HG02642 (cell line): ENCODE measurements at regions not wholly inside any gene's neighbourhood (a gene's known extent, or its start where the extent isn't known, plus 50 kb on each side); places are given as distances from the start of the nearest gene placed in this dataset.
"Not testable (repeated sequence)": the region's sequence is repeated elsewhere in the genome, so short reads cannot be mapped to it uniquely, and the experiment has no call there.

Experiments
- ATAC-seq: cut with Tn5 transposase; IDR thresholded peaks from one replicate; pipeline ENCODE4 v1.9.1; 2021; ENCODE audit warnings: mild to moderate bottlenecking; ENCODE audit not compliant: unreplicated experiment, poor library complexity

DNA sequence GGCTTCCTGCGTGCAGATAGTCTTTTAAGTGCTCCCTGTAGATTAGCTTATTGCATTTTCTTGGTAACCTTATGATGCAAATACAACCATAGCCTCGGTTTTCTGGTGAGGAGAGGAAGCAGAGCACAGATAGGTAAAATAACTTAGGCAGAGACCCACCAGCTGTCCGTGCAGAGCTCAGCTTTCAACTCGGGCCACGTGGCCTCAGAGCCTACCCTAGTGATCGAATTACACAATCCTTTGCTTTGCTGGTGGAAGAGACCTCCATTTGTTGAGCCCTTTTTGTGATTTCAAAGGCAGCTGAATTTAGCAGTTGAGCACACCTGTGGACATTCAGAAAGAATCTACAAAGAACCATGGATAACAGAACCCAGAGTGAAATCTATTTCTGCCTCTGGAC, 220.1 kb downstream of the ATP6V0E2 start:
- not testable (repeated sequence) for ATAC-seq

GRCh38 chr7:150096213-150096994, 222.6 kb downstream of the ATP6V0E2 start:
- ATAC-seq: not testable (repeated sequence)

DNA sequence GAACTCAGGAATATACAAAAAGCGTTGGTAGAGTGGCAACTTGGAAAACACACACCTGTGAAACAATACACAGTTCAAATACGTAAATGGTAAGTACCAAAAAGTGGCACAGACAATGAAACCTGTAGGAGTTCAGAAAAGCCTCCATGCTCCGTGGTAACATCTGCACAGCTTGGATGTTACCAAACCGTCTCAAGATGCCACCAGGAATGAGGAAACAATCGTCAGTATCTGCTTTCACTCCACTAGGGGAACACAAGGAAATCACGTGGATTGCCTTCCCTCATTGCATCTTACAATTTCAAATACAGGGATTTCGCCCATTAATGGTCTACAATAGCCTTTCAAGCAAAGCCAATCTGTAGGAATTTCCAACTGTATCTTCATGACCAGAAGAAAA, 224.6 kb upstream of the LRRC61 start:
- not testable (repeated sequence) for ATAC-seq

GRCh38 chr7:150101282-150101681, 221.9 kb upstream of the LRRC61 start:
- ATAC-seq: not testable (repeated sequence)

GRCh38 chr7:150107283-150107682, 215.9 kb upstream of the LRRC61 start:
- ATAC-seq: not testable (repeated sequence)

DNA sequence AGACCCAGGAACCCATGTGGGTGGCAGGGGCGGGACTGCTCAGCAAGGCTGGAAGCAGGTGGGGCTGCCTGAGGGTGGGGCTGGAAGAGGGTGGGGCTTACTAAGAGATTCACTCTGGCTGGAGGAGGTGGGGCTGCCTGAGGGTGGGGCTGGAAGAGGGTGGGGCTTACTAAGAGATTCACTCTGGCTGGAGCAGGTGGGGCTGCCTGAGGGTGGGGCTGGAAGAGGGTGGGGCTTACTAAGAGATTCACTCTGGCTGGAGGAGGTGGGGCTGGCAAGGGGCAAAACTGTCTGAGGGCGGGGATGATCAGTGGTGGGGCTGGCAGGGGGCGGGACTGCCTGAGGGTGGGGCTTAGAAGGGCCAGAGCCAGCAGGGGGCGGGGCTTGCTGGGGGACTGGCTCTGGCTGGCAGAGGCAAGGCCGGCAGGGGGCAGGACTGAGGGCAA, 212.8 kb upstream of the LRRC61 start:
- ATAC-seq: not testable (repeated sequence)

GRCh38 chr7:150110882-150111281, 212.3 kb upstream of the LRRC61 start:
- not testable (repeated sequence) for ATAC-seq

- ATAC-seq: not testable (repeated sequence)
Measured at GRCh38 chr7:150111373-150112139, 211.6 kb upstream of the LRRC61 start.

DNA sequence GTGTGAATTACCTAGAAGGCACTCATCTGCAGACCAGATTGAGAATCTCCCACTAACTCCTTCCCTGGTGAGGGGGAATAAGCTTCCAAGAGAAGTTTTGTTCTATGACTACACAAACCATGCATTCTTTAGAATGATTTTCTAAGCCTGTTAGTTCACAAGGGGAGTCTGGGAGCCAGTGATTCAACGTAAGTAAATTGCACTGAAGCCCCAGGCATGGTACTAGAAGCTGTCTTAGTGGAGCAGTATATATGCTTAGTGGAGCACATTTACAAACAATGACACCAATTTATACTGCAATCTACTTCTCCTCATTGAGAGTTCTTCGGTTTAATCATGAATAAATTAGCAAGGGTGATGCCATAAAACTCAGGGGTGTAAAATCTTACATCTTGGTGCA, 209.9 kb upstream of the LRRC61 start:
- not testable (repeated sequence) for ATAC-seq

DNA sequence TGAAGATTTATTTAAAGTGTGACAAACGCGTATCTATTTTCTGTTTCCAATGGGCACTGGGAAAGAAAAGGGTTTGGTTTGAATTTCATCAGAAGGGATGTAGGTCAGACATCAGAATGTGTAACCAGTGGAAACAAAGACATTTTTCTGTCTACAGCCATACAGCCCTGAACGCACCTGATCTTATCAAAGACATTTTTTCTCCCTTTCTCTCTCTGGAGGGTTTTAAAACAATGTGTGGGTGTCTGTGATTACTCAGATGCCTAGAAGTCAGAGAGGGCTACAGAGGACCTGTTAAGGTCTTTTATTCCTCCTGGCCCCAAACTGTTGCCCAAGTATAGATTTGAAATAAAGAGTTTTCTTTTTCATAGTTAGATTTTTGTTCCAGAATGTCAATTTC, 208.6 kb upstream of the LRRC61 start:
- not testable (repeated sequence) for ATAC-seq

DNA sequence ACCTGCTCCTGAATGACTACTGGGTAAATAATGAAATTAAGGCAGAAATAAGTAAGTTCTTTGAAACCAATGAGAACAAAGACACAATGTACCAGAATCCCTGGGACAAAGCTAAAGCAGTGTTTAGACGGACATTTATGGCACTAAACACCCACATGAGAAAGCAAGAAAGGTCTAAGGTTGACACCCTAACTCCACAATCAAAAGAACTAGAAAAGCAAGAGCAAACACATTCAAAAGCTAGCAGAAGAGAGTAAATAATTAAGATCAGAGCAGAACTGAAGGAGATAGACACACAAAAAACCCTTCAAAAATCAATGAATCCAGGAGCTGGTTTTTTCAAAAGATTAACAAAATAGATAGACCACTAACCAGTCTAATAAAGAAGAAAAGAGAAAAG, 203.2 kb upstream of the LRRC61 start:
- ATAC-seq: not testable (repeated sequence)

GRCh38 chr7:150125831-150126230, 197.3 kb upstream of the LRRC61 start:
- not testable (repeated sequence) for ATAC-seq

DNA sequence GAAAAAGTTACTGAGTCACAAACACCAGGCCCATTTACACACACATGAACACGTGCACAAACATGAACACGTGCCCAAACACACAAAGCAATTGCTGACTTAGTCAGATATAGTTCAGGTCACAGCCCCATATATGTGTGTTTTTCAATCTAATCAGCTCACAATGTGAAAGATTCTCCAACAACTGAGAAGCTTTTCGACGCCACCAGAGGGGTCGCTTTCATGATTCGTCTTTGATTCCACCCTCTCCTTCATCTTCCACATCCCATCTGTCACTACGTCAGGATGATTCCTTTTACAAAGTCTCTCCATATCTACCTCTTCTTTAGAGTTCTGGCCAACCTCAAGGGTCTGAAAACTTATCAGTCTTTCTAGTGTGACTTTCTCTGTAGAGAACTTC, 188.7 kb upstream of the LRRC61 start:
- not testable (repeated sequence) for ATAC-seq

DNA sequence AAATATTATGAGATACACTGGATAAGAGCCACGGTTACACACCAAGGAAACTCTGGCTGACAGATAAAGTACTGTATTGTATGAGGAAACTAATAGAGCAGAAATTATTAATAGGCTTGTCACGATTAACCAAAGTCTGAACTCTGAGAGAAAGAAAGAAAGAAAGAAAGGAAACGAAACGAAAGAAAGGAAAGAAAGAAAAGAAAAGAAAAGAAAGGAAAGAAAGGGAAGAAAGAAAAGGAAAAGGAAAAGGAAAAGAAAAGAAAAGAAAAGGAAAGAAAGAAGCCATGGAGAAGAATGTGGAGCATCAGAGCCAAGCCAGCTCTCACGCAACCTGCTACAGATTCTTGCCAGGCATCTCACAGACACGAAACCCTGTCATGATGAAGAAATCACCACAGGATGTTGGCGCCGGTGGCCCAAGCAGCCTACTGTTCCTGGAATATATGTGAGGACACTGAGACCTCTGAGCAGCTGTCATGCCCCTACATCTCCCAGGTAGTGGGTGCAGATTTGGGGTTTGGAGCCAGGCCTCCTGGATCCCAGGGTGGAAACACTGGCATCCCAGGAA, 187.4 kb upstream of the LRRC61 start:
- not testable (repeated sequence) for ATAC-seq

DNA sequence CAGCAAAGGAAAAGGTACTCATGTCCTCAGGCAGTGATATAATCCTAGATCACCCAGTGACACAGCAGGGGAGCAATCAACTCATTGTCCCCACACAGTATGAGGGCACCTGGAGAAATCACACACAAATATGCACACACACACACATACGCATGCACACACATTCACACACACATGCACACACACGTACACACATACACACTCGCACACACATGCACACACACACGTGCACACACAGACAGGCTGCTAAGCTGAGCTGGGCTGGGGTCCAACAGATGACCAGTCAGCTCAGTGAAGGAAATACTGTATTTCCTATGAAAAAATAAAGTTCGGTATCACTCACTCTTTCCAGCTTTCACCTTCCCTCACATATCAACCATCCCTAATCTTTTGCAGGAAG, 183.3 kb upstream of the LRRC61 start:
- not testable (repeated sequence) for ATAC-seq

DNA sequence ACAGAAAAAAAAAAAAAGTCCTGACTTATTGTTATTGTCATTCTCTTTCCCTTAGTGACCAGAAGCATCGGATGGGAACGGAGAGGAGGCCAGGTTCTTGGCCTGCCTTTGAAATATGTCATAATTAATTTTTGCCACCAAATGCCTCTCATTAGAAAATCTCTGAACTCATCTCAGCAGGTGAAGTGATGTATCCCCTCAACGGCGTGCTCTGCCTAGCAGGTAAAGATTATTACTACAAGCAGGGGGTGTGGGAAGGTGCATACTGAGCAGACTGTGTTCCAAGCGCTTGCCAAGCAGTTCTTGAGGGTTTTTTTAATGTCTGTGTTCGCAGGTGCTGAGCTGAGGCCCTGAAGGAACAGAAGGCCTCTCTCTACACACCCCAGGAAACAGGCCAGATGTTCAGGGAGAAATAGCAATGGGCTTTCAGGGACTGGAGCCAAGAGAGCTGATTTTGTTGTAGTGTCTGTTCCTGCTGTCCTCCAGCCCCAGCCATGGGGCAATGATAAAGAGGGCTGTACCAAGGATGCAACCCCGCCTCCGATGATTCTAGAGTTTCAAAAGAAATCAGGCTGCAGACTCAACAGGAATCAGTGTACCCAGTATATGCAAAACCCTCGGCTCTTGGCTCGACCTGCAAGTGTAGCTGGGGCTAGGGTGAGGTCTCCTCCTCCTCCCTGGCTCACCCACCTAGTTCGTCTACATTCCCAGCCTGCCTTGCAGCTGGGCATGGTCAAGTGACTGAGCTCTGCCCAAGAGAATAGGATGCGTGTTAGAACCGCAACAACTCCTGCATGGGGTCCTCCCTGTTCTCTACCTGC, 181.4 kb upstream of the LRRC61 start:
- not testable (repeated sequence) for ATAC-seq

DNA sequence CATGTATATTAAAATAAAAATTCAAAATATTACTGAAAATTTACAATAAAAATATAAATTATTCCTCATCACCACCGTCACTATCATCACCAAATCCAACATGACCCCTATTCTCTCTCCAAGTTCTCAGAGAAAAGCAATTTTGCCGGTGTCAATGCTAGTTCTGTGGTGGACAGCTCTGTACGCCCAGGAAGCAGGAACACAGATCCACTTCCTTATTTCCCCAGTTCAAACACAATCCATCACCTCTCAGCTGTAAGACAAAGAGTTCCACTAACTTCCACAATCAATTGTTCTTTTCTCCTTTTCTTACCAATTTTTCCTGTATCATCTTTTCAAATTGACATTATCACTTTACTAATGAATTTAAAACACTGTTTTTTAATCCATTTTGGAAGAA, 177.0 kb upstream of the LRRC61 start:
- not testable (repeated sequence) for ATAC-seq

DNA sequence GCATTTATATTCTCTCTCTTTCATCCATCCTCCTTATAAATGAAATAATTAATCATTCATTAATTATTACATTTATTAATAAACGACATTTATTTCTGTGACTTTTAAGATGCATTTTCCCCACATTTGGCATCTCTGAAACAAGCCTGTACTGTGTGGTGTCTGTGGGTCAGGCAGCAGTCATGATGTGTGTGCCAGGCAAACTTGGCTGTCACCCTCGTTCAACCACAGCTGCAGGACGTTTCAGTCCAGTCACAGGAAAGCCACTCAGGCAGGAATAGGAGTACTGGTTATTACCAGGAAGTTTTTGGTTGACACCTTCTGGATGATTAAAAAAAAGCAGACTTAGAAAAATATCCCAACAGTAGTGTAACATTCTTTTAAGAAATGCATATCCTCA, 175.6 kb upstream of the LRRC61 start:
- ATAC-seq: not testable (repeated sequence)

- not testable (repeated sequence) for ATAC-seq
Measured at GRCh38 chr7:150156015-150156414, 167.1 kb upstream of the LRRC61 start.

GRCh38 chr7:150158696-150159095, 164.5 kb upstream of the LRRC61 start:
- ATAC-seq: not testable (repeated sequence)
